ENCODE measurements at regions not wholly inside any gene's neighbourhood (a gene's known extent, or its start where the extent isn't known, plus 50 kb on each side); places are given as distances from the start of the nearest gene placed in this dataset.
"Not testable (repeated sequence)": the region's sequence is repeated elsewhere in the genome, so short reads cannot be mapped to it uniquely, and the experiment has no call there.

- H3K36me3 ChIP-seq (replicated peaks), result no peaks in the 10 kb centered on the region
- no peak overlapping the region for H3K4me3 ChIP-seq (ENCODE audit: low read depth, low read length)
- in situ Hi-C loops (cut with HindIII; ENCODE audit: low pct_ligation_motif_present, low sequenced_read_pairs), result no loop called here
- no peak for DNase-seq
- H3K27me3 ChIP-seq (replicated peaks), result no peaks in the 10 kb centered on the region
- no peak overlapping the region for H3K27ac ChIP-seq
- TF ChIP-seq CTCF (IDR thresholded peaks at IDR 0.05; ENCODE audit: low read depth, low read length, missing control alignments), result no peak
Measured at GRCh38 chr12:131561051-131561450, 149.8 kb upstream of the SFSWAP start.

- no peak overlapping the region for H3K4me3 ChIP-seq (ENCODE audit: low read depth, low read length)
Measured at GRCh38 chr12:131561891-131562684, 148.8 kb upstream of the SFSWAP start.

GRCh38 chr12:131564138-131564727, 146.7 kb upstream of the SFSWAP start:
- DNase-seq; H3K27ac ChIP-seq; H3K27me3 ChIP-seq (replicated peaks); H3K36me3 ChIP-seq (replicated peaks); in situ Hi-C loops (cut with HindIII; ENCODE audit: low pct_ligation_motif_present, low sequenced_read_pairs); H3K4me3 ChIP-seq (ENCODE audit: low read depth, low read length): not testable (repeated sequence)

More at GRCh38 chr12:131561891-131562684, 148.8 kb upstream of the SFSWAP start:
- no peak for TF ChIP-seq CTCF (IDR thresholded peaks at IDR 0.05; ENCODE audit: low read depth, low read length, missing control alignments)
- no peaks in the 10 kb centered on the region for H3K27me3 ChIP-seq (replicated peaks)
- H3K36me3 ChIP-seq (replicated peaks), result no peaks in the 10 kb centered on the region
- in situ Hi-C loops (cut with HindIII; ENCODE audit: low pct_ligation_motif_present, low sequenced_read_pairs), result no loop called here
- DNase-seq, result no peak
- no peak overlapping the region for H3K27ac ChIP-seq

- Histone ChIP-seq H3K27ac (no peak overlapping the region), H3K4me3 (ENCODE audit: low read depth, low read length) (no peak overlapping the region), H3K27me3 (replicated peaks) (no peaks in the 10 kb centered on the region), H3K36me3 (replicated peaks) (no peaks in the 10 kb centered on the region)
- no peak for TF ChIP-seq CTCF (IDR thresholded peaks at IDR 0.05; ENCODE audit: low read depth, low read length, missing control alignments)
- DNase-seq, result no peak
- in situ Hi-C loops (cut with HindIII; ENCODE audit: low pct_ligation_motif_present, low sequenced_read_pairs), result no loop called here
Measured at GRCh38 chr12:131564845-131565244, 146.0 kb upstream of the SFSWAP start.

- TF ChIP-seq CTCF (IDR thresholded peaks at IDR 0.05; ENCODE audit: low read depth, low read length, missing control alignments), result no peak
- no peak overlapping the region for H3K27ac ChIP-seq
- no peaks in the 10 kb centered on the region for H3K27me3 ChIP-seq (replicated peaks)
- DNase-seq, result no peak
- H3K4me3 ChIP-seq (ENCODE audit: low read depth, low read length), result no peak overlapping the region
- in situ Hi-C loops (cut with HindIII; ENCODE audit: low pct_ligation_motif_present, low sequenced_read_pairs), result no loop called here
- H3K36me3 ChIP-seq (replicated peaks), result no peaks in the 10 kb centered on the region
Measured at GRCh38 chr12:131565267-131566015, 145.4 kb upstream of the SFSWAP start.

GRCh38 chr12:131568336-131568735, 142.6 kb upstream of the SFSWAP start:
- H3K4me3 ChIP-seq (ENCODE audit: low read depth, low read length), result no peak overlapping the region
- no peak for DNase-seq
- H3K36me3 ChIP-seq (replicated peaks), result no peaks in the 10 kb centered on the region
- H3K27ac ChIP-seq, result no peak overlapping the region
- in situ Hi-C loops (cut with HindIII; ENCODE audit: low pct_ligation_motif_present, low sequenced_read_pairs), result no loop called here
- no peak for TF ChIP-seq CTCF (IDR thresholded peaks at IDR 0.05; ENCODE audit: low read depth, low read length, missing control alignments)
- no peaks in the 10 kb centered on the region for H3K27me3 ChIP-seq (replicated peaks)

All from brain microvascular endothelial cell (primary cell).